Endometrium (tissue), 2 donors: ENCODE measurements at regions not wholly inside any gene's neighbourhood (a gene's known extent, or its start where the extent isn't known, plus 50 kb on each side); places are given as distances from the start of the nearest gene placed in this dataset.
A peak's percentile ranks its signal among the peaks of the same experiment; 100 is the strongest.
"Not testable (repeated sequence)": the region's sequence is repeated elsewhere in the genome, so short reads cannot be mapped to it uniquely, and the experiment has no call there.

Experiments
- FAIRE-seq: peaks from 2 replicates; lab custom pipeline; 2012; peaks lifted over from hg19 to GRCh38; lab: Jason Lieb, UNC
- donor health status: control.
- donor health status: control.

DNA sequence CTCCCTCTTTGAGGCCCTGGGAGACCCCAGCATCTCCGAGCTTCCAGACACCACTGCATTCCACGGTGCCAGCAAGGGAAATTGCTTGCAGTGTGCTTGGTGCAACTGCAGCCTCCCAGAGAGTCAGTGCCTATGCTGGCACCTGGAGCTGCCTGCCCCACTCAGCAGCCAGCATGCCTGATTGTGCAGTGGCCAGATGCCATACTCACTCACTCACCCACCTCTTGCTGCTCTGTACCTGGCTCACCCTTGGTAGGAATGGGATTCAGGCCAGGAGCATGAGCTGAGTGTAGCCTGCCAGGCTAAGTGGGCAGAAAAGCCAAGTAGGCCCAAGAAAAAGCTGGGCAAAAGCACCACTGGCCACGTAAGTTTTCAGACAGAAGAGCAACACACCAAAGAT is 651.4 kb downstream of the GABRG1 start:
- no peak for FAIRE-seq

DNA sequence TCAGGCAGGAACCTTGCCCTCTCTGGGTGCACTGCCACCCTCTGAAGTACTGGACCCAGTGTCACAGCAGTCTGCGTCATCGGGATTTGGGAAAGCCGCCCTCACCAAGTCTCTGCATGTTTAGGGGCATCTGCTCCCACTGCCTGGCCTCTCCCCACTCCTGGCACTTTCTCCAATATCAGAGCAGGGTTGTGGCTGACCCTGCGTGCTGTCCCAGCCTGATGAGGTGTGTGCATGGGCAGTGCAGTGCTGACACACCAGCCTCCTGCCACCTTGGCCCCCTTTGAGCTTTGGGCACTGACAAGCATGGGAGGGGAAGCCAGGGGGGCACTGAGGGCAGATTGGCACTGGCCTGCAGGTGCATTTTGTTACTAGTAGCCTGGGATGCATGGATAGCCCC is 652.5 kb downstream of the GABRG1 start:
- FAIRE-seq, result no peak

DNA sequence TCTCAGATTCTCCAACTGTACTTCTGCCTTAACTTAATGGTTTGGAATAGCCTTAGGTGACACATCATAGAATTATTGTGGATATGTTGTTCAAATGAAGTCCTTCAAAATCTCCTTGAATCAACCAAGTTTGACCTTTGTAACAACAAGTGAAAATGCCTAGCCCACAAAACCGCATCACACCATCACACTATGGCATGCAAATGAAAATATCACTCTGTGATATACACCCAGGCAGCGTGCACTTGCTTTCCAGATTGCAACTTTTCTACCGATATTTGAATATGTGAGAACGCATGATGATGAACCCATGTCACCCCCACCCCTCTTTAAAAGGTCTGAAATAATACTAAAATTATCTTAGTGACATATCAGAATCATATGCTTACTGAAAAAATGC is 656.7 kb downstream of the GABRG1 start:
- FAIRE-seq, result no peak

DNA sequence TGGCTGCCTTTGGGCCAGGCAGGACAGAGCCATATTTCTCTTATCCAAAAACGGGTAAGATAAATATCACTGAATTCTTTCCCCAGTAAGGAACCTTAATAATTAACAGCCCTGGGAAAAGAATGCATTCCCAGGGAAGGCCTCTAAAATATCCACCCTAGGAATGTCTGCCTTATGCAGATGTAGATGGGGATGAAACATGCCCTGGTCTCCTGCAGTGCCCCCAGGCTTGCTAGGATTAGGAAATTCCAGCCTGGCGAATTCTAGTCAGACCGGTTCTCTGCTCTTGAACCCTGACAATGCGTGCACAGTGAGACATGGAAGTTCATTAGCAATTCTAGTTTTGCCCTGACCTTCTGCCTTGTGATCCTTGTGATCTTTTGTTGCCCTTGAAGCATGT is 663.7 kb downstream of the GABRG1 start:
- not testable (repeated sequence) for FAIRE-seq

DNA sequence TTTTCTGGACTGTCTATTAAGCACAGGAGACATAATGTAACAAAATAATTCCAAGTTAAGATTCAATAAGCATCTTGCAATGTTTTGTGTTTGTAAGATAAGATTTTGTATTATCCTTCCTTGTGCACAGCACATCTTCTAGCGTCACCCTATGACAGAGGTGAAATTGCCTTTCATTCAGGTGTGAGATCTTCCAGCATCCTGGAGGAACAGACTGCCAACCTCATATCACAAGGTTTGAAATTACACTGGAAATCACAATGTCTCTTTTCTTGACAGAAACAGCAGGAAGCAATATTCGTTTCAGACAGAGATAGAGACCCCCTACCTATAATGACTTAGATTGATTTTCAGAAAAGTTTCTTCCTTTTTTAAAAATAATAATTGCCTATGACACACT is 668.6 kb downstream of the GABRG1 start:
- FAIRE-seq, result no peak

DNA sequence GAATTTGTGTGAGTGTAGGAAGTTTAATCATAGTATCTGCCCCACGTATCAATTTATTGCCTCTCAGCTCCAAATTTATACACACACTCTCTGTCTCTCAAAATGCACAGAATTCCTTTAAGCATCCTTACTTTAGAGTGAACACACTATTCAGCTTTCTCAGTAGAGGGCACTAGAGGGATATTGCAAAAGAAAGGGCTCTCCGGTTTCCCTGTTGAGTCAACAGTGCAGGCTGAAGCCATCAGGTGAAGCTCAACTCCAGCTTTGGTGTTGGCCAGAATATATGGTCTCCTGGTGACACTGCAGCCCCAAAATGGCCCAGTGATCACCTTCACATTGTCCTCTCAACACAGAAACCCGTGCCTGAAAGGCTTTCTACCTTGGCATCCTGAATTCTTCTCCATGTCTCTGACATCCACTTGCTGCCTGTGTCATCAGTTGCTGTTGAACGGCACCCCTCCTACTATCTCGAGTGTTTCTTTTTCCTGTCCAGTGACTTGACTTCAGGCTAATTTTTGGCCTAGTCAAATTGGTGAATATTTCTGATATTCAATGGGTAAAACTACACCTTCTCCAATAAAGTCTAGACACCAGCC is 670.5 kb downstream of the GABRG1 start:
- FAIRE-seq, result no peak

DNA sequence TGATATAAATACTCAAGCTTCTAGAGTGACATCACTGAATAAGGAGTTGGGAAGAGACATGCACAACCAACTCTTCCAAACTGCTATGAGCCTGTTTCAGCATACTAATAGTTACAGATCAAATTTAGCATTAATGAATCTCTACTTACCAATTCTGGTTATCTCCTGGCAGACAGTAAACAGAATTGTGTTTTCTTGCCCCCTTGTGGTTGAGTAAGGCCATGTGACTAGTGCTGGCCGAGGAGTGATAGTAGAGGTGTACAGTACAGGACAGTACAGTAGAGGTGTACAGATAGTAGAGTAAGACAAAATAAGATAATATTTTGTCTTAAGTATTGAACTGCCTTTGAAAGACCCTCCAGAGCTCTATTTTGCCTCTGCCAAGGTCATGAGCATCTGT is 681.4 kb downstream of the GABRG1 start:
- no peak for FAIRE-seq

DNA sequence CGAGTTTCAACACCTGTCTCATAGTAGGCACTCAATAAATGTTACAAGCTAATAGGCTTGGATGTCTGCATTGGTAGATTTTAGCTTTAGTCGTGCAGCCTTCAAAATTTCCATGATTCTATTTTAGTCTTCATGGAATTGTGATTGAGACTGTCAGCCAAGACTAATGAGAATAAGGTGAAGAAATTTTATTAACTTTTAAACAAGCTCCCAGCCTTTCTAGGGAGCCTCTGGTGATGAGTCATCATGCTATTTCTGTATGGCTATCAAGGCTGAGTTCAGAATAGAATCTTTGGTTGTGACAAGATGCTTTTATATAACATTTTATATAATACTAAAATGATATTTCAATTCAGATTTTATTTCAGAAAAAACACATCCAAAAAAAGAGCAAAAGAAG is 685.8 kb downstream of the GABRG1 start:
- FAIRE-seq, result peak; percentile 8

DNA sequence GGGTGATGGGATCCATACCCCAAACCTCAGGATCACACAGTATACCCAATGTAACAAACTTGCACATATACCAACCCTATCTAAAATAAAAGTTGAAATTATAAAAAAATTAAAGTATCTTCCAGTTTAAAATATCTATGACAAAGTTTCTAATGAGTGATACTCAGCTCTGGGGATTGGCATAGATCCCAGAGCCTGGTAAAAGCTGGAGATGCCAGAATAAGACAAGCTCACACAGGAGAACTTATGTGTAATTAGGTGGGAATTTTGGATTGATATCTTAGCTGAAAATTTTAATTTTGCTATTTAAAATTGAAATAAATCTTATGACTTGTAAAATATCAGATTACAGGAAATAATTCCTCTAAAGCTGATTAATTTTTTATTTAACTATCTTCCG is 686.5 kb downstream of the GABRG1 start:
- FAIRE-seq, result no peak

DNA sequence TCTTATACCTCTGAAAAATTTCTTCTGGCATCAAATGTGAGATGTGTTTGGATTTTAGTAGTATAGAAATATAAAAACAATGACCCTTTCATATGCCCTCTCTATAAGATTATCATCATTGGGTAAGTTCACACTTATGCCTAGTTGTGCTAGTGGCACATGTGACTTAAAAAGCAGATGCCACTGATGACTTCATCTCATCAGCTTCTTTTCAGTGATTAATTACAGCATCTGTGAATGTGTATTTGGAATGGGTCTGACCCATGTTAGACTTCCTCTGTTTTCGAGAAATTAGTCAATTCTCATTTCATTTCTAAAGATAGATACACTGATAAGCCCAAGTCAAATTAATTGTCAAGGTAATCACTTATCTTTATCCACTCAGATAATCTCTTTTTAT is 698.7 kb downstream of the GABRG1 start:
- no peak for FAIRE-seq

DNA sequence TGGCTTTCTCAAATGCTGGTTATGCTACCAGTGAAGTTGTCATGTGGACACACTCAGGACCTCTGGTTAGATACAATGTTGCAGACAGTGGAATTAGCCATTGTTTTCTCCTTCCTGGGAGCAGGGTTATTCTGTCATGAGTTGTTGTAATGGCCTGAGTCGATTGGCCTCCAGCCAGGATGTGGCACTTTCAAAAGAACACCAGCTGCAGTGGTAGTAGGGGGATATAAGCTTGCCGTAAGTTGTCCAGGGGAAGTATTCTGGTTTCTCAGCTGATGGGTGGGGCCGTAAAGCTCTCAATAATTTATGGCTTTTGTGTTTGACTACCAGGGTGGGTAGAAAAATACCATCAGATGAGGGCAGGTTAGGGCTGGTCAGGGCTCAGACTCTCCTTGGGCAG is 697.5 kb upstream of the GNPDA2 start:
- FAIRE-seq, result no peak

DNA sequence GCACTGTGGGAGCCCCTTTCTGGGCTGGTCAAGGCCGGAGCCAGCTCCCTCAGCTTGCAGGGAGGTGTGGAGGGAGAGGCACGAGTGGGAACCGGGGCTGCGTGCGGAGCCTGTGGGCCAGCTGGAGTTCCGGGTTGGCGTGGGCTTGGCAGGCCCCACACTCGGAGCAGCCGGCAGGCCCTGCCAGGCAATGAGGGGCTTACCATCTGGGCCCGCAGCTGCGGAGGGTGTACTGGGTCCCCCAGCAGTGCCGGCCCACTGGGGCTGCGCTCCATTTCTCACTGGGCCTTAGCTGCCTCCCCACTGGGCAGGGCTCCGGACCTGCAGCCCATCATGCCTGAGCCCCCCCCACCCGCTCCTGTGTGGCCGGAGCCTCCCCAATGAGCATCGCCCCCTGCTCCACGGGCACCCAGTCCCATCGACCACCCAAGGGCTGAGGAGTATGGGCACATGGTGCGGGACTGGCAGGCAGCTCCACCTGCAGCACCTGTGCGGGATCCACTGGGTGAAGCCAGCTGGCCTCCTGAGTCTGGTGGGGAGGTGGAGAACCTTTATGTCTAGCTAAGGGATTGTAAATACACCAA is 693.8 kb upstream of the GNPDA2 start:
- not testable (repeated sequence) for FAIRE-seq

DNA sequence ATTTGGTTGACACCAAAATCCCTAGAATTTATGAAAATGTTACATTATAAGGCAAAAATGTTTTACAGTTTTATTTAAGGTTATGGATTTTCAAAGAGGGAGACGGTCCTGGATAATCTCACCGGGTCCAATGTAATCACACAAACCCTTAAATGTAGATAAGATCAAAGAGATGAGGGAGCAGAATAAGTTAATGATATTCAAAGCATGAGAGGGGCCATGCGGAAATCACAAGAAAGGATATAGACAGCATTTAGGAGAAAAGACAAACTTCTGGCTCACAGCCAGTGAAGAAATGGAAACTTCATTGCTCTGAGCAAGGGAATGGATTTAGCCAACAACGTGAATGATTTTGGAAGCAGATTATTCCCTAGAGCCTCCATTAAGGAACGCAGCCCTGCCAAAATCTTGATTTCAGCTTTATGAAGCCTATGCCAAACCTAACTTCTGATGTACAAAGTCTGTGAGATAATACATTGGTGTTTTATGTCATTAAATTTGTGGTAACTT is 684.4 kb upstream of the GNPDA2 start:
- no peak for FAIRE-seq

DNA sequence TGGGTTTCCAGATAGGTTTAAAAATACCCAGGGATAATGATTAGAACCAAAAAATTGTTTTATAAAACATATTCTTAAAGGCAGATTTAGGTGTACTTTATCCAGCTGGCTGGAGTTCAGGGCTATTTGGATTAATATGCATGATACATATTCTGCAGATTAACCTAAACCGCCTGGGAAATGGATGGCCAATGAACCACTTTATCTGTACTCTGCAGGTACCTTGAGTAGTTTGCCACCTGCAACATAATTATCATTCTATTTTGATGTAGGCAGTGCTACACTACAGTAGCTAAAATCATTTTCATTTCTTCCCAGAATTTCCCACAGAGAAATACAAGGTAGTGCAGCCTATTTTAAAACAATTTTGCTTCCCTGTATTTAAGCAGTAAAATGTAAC is 683.2 kb upstream of the GNPDA2 start:
- FAIRE-seq, result no peak

DNA sequence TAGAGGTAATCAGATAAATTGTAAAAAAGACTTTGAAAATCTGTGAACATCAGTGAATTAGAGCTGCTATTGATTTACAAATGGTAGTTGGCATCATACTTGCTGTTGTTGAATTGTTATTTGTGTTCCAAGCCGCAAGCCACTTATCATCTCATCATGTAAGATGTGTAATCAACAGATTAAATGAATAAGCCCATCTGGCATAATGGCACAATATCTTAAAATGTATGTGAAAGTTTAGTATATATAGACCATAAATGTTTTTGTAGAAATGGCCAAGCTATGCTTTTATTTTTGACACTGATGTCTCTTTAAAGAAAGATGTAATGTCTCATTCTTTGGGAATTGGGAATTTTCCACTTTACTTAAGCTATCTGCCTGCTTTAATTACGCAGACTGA is 682.6 kb upstream of the GNPDA2 start:
- FAIRE-seq, result no peak

DNA sequence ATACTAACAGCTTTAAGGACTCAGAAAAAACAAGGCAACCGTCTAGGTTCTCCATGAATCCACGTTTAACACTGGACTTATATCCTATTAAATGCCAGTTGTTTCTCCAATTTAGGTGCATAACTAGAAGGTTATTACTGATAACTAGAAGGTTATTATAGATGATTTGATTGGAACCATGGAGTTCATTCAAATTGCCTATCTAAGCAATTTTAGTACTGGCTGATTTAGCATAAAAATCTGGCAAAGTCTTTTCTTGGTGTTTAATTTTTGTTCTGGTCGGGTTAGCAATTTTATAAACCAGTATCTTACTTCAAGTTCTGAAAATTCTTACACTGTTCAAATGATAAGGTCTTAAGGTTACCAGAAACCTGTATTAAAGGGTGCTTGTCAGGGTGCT is 672.8 kb upstream of the GNPDA2 start:
- no peak for FAIRE-seq

DNA sequence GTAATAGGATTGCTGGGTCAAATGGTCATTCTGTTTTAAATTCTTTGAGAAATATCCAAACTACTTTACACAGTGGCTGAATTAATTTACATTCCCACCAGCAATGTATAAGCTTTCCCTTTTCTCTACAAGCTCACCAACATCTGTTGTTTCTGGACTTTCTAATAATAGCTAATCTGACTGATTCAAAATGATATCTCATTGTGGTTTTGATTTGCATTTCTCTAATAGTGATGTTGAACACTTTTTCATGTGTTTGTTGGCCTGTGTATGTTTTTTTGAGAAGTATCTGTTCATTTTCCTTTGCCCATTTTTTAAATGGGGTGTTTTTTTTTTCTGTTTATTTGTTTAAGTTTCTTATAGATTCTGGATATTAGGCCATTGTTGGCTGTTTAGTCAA is 659.0 kb upstream of the GNPDA2 start:
- no peak for FAIRE-seq

DNA sequence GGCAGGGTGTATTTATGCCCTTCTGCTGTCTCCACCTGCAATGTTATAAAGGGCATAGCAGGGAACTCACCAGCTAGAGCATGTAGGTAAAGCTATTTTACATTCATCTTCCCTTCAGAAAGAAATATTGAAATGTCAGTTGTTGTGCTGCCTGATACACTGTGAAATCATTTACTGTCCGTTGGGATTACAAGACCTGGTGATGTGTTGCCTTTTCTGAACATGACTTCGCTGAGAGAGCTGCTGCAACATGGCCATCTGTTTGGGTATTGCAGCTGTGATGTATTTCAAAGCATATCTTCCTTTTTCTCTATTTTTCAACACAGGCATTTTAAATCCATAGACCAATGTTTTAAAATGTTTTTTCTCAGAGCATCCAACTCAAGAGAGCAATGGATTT is 644.1 kb upstream of the GNPDA2 start:
- FAIRE-seq, result no peak

DNA sequence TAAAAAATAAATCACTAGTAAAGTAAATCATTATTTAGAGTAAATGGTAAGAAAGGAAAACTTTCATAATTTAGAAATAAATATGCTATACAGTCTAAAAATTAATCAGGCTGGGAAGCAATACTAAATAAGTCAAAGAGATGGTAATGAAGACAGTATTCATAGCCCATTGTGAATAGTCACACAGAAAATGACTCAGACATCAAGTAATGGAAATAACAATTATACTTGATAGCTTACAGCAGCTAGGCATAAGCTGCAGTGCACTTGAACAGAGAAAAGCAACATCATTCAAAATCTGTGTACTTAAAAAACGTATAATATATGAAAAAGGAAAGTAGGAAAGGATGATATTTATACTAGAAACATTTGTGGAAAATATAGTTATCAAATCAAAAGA is 642.5 kb upstream of the GNPDA2 start:
- no peak for FAIRE-seq

DNA sequence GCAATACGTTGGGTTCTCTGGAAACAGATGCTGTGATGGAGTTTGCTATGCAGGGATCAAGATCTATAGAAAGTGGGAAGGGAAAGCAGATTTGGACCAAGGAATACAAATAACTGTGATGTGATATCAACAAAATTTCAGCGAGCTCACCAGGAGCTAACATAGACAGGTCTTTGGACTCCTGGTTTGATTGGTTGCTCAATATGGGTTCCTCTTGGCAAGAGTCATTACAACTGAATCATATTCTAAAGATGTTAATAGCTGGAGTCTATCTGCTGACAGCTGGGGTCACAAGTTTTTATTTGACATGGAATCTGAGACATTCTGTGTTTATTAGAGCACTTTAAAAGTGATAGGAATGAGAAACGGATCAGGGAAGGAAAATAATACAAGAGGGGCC is 637.6 kb upstream of the GNPDA2 start:
- no peak for FAIRE-seq

DNA sequence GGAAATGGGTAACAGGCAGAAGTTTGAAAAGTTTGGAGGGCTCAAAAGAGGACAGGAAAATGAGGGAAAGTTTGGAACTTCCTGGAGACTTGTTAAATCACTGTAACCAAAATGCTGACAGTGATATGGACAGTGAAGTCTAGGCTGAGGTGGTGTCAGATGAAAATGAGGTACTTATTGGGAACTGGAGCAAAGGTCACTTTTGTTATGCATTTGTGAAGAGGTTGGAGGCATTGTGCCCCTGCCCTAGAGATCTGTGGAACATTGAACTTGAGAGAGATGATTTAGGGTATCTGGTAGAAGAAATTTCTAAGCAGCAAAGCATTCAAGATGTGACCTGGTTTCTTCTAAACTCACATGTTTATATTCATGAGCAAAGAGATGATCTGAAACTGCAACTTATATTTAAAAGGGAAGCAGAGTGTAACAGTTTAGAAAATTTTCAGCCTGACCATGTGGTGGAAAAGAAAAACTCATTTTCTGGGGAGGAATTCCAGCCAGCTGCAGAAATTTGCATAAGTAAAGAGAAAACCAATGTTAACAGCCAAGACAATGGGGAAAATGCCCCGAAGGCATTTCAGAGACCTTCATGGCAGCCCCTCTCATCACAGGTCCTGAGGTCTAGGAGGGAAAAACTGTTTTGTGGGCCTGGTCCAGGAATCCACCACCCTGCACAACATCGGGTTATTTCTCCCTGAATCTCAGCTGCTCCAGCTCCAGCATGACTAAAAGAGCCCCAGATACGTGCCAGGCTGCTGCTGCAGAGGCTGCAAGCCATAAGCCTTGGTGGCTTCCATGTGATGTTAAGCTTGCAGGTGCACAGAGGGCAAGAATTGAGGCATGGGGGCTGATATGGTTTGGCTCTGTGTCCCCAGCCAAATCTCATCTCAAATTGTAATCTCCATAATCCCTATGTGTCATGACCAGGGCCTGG is 632.5 kb upstream of the GNPDA2 start:
- FAIRE-seq, result no peak

DNA sequence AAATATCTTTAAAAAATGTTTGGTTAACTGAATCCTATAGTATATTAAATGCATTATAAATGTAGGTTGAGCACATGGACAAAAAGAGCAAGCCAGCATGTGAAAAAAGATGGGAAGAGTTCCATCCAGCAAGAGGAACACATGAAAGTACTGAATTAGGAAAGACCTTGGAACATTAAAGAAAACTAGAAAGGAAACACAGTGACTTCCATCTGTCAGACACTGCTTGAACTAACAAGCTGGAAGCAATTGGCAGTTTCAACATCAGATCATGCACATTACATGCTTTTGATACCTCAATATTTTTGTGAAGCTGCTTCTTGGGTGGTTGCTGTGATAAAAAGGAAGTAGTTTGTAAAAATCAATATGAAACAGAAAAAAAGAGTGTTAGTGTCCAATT is 626.8 kb upstream of the GNPDA2 start:
- no peak for FAIRE-seq

DNA sequence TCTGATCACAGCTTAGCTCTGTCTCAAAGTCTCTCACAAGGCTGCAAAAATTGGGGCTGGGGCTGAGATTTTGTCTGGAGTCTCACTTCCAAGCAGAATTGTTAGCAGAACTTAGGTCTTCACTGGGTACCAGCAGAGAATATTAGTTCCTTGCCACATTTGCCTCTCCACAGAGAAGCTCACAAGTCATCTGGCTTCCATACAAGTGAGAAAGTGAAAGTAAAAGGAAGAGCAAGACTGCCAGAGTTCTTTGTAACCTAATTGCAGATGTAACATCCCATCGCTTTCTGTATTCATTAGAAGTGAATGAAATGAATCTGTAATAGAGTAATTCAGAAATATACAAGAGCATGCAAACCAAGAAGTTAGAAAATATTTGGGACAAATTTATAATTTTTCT is 624.1 kb upstream of the GNPDA2 start:
- FAIRE-seq, result no peak
